B cell (primary cell): ENCODE measurements at regions not wholly inside any gene's neighbourhood (a gene's known extent, or its start where the extent isn't known, plus 50 kb on each side); places are given as distances from the start of the nearest gene placed in this dataset.

Experiments used
- ATAC-seq: fragments of 200-7000 bp; cut with Tn5 transposase; one replicate; pipeline ENCODE4 v1.10.0; 2021; ENCODE audit warnings: low read depth, mild to moderate bottlenecking, moderate number of reproducible peaks, moderate library complexity
- CTCF ChIA-PET: fragments of 350-600 bp; sonication (Branson Sonifier 250); formaldehyde crosslinking; loops from one replicate; lab custom pipeline; 2021; ENCODE audit warnings: antibody characterized with exemption, inconsistent platforms; lab: Charles Lee
- POLR2A ChIA-PET: fragments of 350-600 bp; sonication (Branson Sonifier 250); formaldehyde crosslinking; loops from one replicate; lab custom pipeline; 2021; ENCODE audit warnings: antibody characterized with exemption; lab: Charles Lee
- DNase-seq: peaks from one replicate; pipeline ENCODE4 v3.0.0; 2013
- H2AFZ ChIP-seq: 2 replicates; pipeline ENCODE4 v1.6.1; 2012; ENCODE audit warnings: mild to moderate bottlenecking, low read depth, low read length; ENCODE audit not compliant: insufficient read depth, poor library complexity, severe bottlenecking
- H3K27ac ChIP-seq, 2 donors: 1 replicate in 1 of 2; 2 replicates in 1 of 2; pipeline ENCODE4 v1.5.1; 2012 to 2013; ENCODE audit warnings: low read length in 2 of 2, mild to moderate bottlenecking in 2 of 2, moderate library complexity in 1 of 2
- H3K27me3 ChIP-seq, 4 experiments: fragments of 200-600 bp in 1 of 4; sonication (generic) in 1 of 4; replicated peaks in 1 of 4; 1 replicate in 2 of 4; 2 replicates in 2 of 4; pipeline versions ENCODE4 v1.6.1 to v1.7.0; 2013 to 2016; ENCODE audit warnings: low read length in 3 of 4, mild to moderate bottlenecking in 2 of 4, mixed read lengths in 1 of 4, moderate library complexity in 1 of 4; ENCODE audit not compliant: insufficient read depth in 4 of 4, control insufficient read depth in 3 of 4; ENCODE audit errors: control extremely low read depth in 1 of 4
- H3K36me3 ChIP-seq, 2 experiments: replicated peaks in 1 of 2; 1 replicate in 1 of 2; 2 replicates in 1 of 2; pipeline versions ENCODE4 v1.6.1 to v1.7.1; 2013; ENCODE audit warnings: low read length in 1 of 2; ENCODE audit not compliant: insufficient read depth in 2 of 2, control insufficient read depth in 1 of 2; ENCODE audit errors: control extremely low read depth in 1 of 2, extremely low read depth in 1 of 2
- H3K4me1 ChIP-seq, 2 donors: fragments of 200-600 bp in 1 of 2; sonication (generic) in 1 of 2; 1 replicate in 1 of 2; 2 replicates in 1 of 2; pipeline versions ENCODE4 v1.5.1 to v1.6.1; 2013 to 2017; ENCODE audit warnings: low read length in 2 of 2; ENCODE audit not compliant: control insufficient read depth in 2 of 2, insufficient read depth in 2 of 2
- H3K4me2 ChIP-seq: replicated peaks from 2 replicates; pipeline ENCODE3; 2012; ENCODE audit warnings: mild to moderate bottlenecking, low read depth, low read length; ENCODE audit not compliant: poor library complexity, severe bottlenecking
- H3K4me3 ChIP-seq, 5 experiments: fragments of 200-600 bp in 1 of 5; sonication (generic) in 1 of 5; 1 replicate in 3 of 5; 2 replicates in 2 of 5; pipeline versions ENCODE4 v1.5.1 to v1.7.0; 2011 to 2016; ENCODE audit warnings: low read length in 4 of 5, mild to moderate bottlenecking in 4 of 5, low read depth in 2 of 5, control low read depth in 1 of 5, moderate library complexity in 1 of 5; ENCODE audit not compliant: insufficient read depth in 1 of 5; ENCODE audit errors: control extremely low read depth in 1 of 5, extremely low read depth in 1 of 5
- H3K79me2 ChIP-seq: fragments of 200-600 bp; sonication (generic); one replicate; pipeline ENCODE4 v1.6.0; 2016; ENCODE audit warnings: low read length; ENCODE audit not compliant: control insufficient read depth, insufficient read depth
- H3K9ac ChIP-seq: fragments of 200-600 bp; sonication (generic); 2 replicates; pipeline ENCODE4 v1.6.1; 2017; ENCODE audit warnings: mild to moderate bottlenecking, low read length, moderate library complexity
- H3K9me3 ChIP-seq, 3 donors: one replicate each; pipeline versions ENCODE4 v1.6.1 to v1.7.1; 2013; ENCODE audit warnings: low read length in 2 of 3; ENCODE audit not compliant: control insufficient read depth in 2 of 3, insufficient read depth in 1 of 3; ENCODE audit errors: control extremely low read depth in 1 of 3
- H4K20me1 ChIP-seq: 2 replicates; pipeline ENCODE4 v1.6.0; 2012; ENCODE audit warnings: mild to moderate bottlenecking, low read length; ENCODE audit not compliant: insufficient read depth, control insufficient read depth, poor library complexity, severe bottlenecking
- H3K27ac Mint-ChIP-seq: one replicate; pipeline ENCODE4 v1.8.0; 2021; ENCODE audit warnings: mixed read lengths
- H3K27me3 Mint-ChIP-seq: one replicate; pipeline ENCODE4 v1.8.0; 2021; ENCODE audit warnings: mixed read lengths
- H3K4me1 Mint-ChIP-seq: one replicate; pipeline ENCODE4 v1.8.0; 2021; ENCODE audit warnings: mixed read lengths
- H3K4me3 Mint-ChIP-seq: one replicate; pipeline ENCODE4 v1.8.0; 2021; ENCODE audit warnings: mixed read lengths
- H3K9me3 Mint-ChIP-seq: one replicate; pipeline ENCODE4 v1.8.0; 2022; ENCODE audit warnings: mixed read lengths; ENCODE audit not compliant: insufficient read depth
- EZH2 ChIP-seq: IDR thresholded peaks from 2 replicates; pipeline ENCODE4 v1.6.1; 2012; ENCODE audit warnings: borderline replicate concordance, low read depth, mild to moderate bottlenecking, moderate library complexity, low read length; ENCODE audit not compliant: insufficient read depth, poor library complexity, severe bottlenecking
- WGBS: methylation state at CpG from one replicate; pipeline ENCODE4 v1.1.5; 2013; ENCODE audit warnings: missing lambda C conversion rate; ENCODE audit not compliant: insufficient coverage; 5-methylcytosine and 5-hydroxymethylcytosine counted together
- intact Hi-C: fragments of 100-400 bp; cut with micrococcal nuclease; formaldehyde crosslinking; loops from one replicate; pipeline ENCODE4 v1.10.0; 2022
- TF ChIP-seq, protein P1 (sequence below): fragments of 200-600 bp; IDR thresholded peaks from one replicate; pipeline ENCODE4 v1.8.0; 2022; ENCODE audit warnings: antibody characterized with exemption, mild to moderate bottlenecking

DNA sequence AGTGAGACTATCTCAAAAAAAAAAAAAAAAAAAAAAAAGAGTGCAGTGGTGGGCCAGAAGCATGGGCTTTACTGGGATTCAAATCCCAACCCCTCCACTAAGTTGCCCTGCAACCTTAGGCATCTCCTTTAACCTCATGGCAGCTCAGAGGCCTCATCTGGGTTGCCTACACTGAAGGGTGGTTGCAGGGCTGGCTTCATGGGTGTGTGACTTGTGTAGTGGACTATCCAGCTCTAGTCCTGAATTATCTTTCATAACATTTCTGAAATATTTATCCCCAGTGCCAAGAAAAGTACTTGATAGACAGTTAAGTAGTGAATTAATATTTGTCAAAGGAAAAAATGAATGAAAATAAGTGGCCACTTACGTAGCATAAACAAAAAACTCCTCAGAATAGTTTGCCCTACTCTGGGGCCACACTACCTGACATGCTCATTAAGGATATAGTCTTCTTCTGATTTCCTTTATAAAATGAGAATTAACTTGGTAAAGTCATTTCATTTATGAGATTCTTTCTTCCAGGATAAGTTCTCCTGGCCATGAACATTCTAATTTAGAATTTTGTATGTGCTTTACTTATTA, 116.0 kb upstream of the SYT13 start:
- Histone ChIP-seq H3K4me2 (no peak overlapping the region), H3K4me3 (no peak overlapping the region), H3K9me3 (no peaks in the 10 kb centered on the region), H3K79me2 (no peaks in the 10 kb centered on the region), H3K27ac (no peak overlapping the region), H3K36me3 (no peaks in the 10 kb centered on the region), H3K9ac (no peak overlapping the region), H2AFZ (no peak overlapping the region), H3K27me3 (peaks cover 0 to 5% (median 0%) of the 10 kb centered on the region in 4 experiments), H3K4me1 (no peaks in the 10 kb centered on the region), H4K20me1 (no peaks in the 10 kb centered on the region)
- peaks cover 24% of the 10 kb centered on the region for H3K27me3 Mint-ChIP-seq
- TF ChIP-seq, protein P1, sequence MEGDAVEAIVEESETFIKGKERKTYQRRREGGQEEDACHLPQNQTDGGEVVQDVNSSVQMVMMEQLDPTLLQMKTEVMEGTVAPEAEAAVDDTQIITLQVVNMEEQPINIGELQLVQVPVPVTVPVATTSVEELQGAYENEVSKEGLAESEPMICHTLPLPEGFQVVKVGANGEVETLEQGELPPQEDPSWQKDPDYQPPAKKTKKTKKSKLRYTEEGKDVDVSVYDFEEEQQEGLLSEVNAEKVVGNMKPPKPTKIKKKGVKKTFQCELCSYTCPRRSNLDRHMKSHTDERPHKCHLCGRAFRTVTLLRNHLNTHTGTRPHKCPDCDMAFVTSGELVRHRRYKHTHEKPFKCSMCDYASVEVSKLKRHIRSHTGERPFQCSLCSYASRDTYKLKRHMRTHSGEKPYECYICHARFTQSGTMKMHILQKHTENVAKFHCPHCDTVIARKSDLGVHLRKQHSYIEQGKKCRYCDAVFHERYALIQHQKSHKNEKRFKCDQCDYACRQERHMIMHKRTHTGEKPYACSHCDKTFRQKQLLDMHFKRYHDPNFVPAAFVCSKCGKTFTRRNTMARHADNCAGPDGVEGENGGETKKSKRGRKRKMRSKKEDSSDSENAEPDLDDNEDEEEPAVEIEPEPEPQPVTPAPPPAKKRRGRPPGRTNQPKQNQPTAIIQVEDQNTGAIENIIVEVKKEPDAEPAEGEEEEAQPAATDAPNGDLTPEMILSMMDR: no peak
- no peak for TF ChIP-seq EZH2
- no peaks in the 10 kb centered on the region for H3K4me1 Mint-ChIP-seq
- no CpG with 5 or more reads among the region's 1 CpG for WGBS
- DNase-seq (no peak), ATAC-seq (no peak)
- H3K4me3 Mint-ChIP-seq: no peak overlapping the region
- POLR2A ChIA-PET: no interaction called here
- no peak overlapping the region for H3K27ac Mint-ChIP-seq
- intact Hi-C loops: no loop called here
- no peaks in the 10 kb centered on the region for H3K9me3 Mint-ChIP-seq
- CTCF ChIA-PET: no interaction called here

DNA sequence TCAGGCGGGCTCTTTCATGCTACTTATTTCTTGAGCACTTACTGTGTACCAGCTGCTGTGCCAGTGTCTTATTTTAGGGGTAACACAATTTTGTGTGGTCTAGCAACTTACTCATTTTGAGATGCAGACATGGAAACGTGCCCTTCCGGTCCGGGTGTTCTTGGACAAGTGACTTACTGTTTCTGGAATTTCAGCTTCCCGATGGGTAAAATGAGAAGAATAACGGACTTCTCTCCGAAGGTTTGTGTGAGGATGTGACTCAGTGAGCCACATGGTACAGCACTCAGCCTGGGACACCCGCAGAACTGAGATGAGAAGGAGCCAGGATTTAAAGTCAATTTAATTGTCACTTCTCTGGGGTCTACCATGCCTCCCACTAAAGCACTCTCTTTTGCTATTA, 114.5 kb upstream of the SYT13 start:
- Histone ChIP-seq H3K36me3 (no peaks in the 10 kb centered on the region), H4K20me1 (no peaks in the 10 kb centered on the region), H3K4me1 (no peaks in the 10 kb centered on the region), H3K9me3 (no peaks in the 10 kb centered on the region), H3K79me2 (no peaks in the 10 kb centered on the region), H3K27ac (no peak overlapping the region), H2AFZ (no peak overlapping the region), H3K9ac (no peak overlapping the region), H3K27me3 (peaks cover 0 to 8% (median 1%) of the 10 kb centered on the region in 4 experiments), H3K4me3 (no peak overlapping the region), H3K4me2 (no peak overlapping the region)
- POLR2A ChIA-PET: no interaction called here
- H3K27me3 Mint-ChIP-seq: peaks cover 34% of the 10 kb centered on the region
- ATAC-seq: no peak
- no peak overlapping the region for H3K27ac Mint-ChIP-seq
- no peaks in the 10 kb centered on the region for H3K4me1 Mint-ChIP-seq
- CTCF ChIA-PET: interaction anchor here (1.4 kb wide), 1 partner anchor 29 kb away, joined by 3 read pairs; no protein-coding TSS in a partner anchor
- intact Hi-C loops: no loop called here
- no peak for DNase-seq
- no peaks in the 10 kb centered on the region for H3K9me3 Mint-ChIP-seq
- H3K4me3 Mint-ChIP-seq: no peak overlapping the region
- WGBS: 89% methylated on average over 8 of the region's 8 CpGs
- TF ChIP-seq, protein P1: no peak
- TF ChIP-seq EZH2: no peak
